HG03097 (cell line): ENCODE measurements at regions not wholly inside any gene's neighbourhood (a gene's known extent, or its start where the extent isn't known, plus 50 kb on each side); places are given as distances from the start of the nearest gene placed in this dataset.

Experiments
- ATAC-seq: cut with Tn5 transposase; IDR thresholded peaks from one replicate; pipeline ENCODE4 v1.9.1; 2021; ENCODE audit not compliant: unreplicated experiment, low FRiP score

DNA sequence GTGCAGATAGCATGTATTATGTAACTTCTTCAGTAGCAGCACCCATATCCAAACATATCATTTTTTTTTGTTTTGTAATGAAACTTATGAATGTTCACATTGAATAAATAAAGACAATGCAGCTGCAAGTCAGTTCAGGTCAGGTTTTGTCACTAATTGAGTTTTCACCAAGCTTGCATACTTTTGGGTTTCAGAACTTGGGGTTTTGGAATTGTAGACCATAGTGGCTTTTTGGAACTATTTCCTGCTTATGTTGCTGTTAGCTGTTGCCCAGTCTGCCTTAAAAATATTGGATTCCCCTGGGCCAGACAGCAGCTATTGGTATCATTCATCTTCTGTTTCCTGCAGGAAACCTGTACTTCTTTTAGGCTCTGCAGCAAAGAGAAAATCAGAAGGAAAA lies 113.4 kb upstream of the LIMCH1 start:
- ATAC-seq: no peak

DNA sequence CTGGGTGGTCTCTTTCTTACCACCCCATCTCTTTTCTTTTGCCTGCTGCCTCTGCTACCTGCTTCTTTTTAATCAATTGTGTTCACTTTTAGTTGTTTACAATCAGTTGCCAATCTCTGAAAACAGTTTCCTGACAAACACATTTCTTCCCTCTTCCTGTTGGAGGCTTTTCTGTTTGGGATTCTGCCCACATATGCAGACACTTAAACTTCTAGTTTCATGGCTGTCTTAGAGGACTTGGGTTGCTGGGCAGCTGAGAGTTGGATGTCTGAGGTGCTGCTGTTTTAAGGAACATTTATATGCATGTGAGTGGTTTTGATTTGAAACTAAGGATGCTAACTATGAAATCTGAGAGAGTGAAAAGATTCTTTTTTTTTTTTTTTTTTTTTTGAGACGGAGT lies 112.3 kb upstream of the LIMCH1 start:
- no peak for ATAC-seq

DNA sequence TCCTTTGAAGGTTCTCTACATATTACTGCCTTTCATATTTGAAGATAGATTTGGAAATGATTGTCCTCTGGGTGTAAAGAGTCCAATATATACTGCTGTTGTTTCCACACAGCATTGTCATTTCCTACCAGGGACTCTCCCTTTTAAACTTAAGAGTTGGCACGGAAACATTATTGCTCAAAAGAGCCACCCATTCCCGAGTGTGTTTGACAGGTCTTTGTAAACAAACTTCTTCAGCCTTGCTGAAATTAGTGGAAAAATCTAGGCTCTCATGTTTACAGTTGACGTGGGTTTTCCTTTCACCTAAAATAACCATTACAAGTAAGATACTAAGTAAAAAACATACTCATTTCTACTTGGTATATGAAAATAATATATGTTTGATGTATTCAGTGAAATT lies 111.4 kb upstream of the LIMCH1 start:
- no peak for ATAC-seq

DNA sequence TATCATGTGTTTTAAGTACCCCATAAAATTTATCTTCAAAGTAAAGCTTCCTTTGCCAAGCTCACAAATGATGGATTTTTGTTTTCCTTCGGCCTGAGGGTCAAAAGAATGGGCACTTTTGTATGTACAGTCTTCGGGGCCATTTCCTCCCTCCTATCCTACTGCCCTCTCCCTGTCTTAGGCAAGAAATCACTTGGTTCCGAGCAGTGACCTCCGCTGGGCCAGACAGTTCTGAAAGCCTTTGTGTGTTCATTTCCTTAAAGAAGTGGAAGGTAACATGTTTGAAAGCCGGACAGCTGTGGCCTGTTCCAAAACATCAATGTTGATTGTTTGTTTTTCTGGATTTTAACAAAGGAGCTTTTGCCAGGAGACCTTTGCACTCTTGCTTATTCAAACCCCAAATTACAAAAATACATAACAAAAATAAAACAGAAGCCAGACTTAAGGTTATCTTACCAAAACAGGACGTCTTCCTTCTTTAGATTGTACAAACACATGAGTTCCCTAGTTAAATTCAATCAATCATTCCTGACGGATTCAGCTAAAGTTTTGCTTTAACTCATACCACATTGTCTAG lies 110.6 kb upstream of the LIMCH1 start:
- no peak for ATAC-seq

DNA sequence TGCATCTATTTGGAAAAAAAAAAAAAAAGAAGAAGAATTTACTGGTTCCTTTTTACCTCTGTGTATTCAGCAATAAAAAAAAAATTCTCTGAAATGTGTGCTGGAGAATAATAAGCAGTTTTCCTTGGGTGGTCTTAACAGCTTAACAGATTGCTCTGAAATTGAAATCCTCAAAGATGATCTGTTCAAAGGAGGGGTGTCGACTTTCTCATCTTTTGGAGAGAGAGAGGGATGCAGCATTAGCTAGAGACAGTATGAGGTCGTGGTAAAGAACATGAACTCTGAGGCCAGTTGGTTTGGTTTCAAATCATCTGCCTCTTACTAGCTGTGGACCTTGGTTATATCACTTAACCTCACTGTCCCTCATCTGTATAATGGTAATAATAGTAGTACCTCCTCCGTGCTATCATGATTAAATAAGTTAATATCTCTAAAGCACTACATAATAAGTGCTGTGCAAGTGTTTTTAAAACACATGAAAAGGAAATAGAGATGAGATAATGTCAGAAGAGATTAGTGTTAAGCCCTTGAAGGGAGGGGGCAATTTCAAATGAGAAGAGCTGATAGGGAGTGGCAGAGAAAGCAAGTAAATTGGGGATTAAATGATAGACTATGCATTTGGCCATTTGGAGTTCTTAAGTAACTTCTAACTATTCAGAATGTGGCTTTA lies 109.9 kb upstream of the LIMCH1 start:
- ATAC-seq: no peak

DNA sequence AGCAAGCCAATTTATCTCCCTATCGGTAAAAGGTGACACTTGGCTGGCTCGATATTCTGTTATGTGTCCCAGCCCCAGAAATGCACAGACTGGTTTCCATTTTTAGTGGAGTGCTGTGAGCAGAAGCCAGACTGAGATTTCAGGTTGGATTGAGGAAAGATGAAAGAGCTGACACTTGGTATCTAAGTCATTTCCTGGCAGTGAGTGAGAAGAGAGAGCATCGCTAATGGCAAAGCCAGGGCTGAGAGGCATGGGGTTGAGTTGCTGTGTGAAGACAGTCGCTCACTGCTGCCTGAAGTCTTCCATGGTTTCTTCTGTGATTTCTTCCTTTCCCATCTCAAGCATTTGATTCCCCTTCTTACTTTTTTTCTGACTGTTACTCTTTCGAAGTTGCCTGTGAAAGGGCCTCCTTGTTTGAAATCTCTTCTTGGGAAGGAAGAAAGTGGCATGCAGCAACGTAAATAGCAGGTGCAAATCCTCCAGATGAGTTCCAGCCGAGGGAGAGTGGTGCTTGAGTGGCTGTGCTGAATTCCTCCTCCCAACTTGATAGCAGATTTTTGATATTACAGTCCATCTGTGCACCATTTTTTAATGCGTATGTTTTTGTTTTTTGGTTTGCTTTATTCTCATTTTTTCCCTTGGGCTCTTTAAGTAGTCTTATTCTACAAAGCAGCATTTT lies 109.2 kb upstream of the LIMCH1 start:
- no peak for ATAC-seq

GRCh38 chr4:41429280-41429669 lies 108.7 kb upstream of the LIMCH1 start:
- no peak for ATAC-seq

DNA sequence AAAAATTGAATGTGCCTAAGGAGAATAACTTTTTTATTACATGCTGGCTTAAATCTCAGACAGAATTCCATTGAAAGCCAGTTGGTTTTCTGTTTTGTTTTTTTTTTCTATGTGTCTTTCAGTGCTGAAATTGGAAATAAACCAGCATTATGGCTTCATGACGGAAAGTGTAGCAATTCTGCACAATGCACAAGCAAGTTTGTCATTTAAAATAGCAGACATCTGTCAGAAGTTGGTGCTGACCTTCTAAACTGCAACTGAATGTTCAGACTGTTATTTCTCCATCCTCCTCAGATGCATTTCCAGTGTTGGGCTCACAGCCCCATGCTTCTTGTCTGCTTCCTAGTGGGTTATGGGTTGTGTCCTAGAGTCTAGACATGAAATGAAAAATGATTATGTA lies 107.2 kb upstream of the LIMCH1 start:
- ATAC-seq: no peak

DNA sequence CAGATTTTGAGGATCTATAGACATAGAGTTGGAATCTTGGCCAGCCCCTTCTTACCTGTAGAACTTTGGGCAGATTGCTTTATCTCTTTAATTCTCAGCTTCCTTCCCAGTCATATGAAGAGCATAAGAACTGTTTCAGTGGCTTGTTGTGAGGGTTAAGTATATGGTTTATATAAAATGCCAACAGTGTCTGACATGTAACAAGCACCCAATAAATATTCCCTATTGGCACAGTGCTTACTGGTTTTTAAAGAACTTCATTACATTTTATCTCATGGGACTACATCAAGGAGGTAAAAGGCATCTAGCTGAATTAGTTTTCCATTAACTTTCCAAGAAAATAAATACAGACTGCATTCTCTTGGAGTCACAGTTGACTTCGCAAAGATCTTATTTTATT lies 106.7 kb upstream of the LIMCH1 start:
- ATAC-seq: no peak

DNA sequence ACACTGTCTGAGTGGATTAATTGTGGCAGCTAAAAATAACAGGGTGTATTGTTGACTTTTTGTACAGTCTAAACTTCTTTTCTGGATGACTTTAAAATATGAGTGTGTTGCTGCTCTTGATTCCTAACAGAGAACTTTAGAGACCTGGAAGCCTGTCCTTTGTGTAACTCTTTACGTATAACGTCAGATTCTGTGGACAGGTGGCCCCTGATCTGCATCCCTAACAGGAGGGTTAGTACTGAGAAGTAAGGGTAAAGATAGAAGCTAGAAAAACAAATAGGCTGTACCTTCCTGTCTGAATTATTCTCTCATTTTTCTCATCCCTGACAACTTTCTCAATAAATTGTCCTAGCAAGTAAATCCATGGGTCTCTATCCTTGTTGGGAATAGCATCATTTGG lies 105.7 kb upstream of the LIMCH1 start:
- ATAC-seq: no peak

DNA sequence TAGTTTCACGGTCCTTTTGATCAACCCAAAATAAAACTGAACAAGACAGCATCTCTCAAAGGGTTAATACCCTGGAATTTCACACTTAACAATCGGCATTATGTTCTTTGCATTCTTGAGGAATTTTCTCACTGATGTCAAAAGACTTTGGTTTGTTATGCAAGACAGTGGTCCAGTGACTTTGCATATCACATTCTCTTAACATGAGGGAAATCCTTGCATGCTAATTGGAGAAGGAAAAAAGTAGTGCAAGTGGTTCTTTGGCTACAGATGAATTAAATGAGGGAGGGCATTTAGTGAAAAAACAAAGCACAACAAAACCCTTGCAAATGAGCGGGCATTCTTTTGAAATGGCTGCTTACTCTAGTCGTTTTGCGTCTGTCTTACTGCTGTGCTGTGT lies 105.1 kb upstream of the LIMCH1 start:
- ATAC-seq: no peak

- ATAC-seq: no peak
Measured at GRCh38 chr4:41433361-41433760, 104.6 kb upstream of the LIMCH1 start.

DNA sequence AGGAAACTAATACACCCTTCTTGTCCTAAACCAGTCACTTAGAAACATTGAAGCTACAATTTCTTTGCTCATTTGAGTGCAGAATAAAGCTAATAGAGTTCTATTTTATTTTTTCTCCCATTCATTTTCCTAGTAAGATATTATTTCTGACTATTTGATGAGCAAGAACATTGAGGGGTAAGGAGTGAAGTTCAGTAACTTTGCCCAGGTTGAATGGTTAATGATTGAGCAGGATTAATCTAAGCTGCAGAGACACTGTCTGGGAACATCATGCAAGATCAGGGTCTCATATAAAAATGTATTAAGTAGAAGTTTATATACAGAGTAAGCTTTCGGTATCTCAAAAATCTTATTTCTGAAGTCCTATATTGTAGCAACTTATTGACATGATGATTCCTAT lies 102.4 kb upstream of the LIMCH1 start:
- no peak for ATAC-seq

GRCh38 chr4:41436419-41436818 lies 101.5 kb upstream of the LIMCH1 start:
- no peak for ATAC-seq

- ATAC-seq: peak; percentile 45
Measured at GRCh38 chr4:41437111-41437536, 100.8 kb upstream of the LIMCH1 start.

DNA sequence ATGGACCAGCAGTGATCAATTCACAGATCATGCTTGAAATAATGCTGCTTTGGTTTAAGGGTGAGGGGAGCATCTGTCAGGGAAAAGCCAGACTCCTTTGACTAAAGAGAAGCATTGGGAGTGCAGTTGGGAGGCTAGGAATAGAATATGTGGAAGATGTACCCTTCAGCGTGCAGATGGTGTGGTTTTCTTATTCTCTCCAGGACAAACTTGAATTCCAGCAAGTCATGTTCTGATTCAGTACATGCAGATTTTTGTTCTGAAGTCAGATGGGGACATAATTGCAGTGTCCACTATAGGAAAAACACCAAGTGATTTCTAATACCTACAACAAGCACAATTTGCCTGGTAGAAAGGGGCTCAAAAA lies 99.0 kb upstream of the LIMCH1 start:
- no peak for ATAC-seq

DNA sequence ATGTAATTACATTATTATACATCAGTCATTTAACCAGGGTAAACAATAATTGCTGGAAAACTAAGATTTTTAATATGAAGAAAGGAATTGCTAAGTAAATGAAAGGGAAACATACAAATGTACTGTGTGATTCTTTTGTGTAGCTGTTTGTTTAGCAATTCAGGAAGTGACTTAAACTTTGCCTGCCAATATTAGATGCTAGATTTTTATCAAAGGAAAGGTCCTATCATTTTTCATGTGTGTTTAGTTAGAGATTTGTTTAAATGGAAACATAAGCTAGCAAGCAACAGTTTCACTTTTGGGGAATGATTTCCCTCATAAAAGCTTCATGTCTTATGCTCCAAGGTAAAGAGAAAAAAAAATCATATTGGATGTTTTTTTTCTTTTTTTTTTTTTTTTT lies 95.1 kb upstream of the LIMCH1 start:
- no peak for ATAC-seq

DNA sequence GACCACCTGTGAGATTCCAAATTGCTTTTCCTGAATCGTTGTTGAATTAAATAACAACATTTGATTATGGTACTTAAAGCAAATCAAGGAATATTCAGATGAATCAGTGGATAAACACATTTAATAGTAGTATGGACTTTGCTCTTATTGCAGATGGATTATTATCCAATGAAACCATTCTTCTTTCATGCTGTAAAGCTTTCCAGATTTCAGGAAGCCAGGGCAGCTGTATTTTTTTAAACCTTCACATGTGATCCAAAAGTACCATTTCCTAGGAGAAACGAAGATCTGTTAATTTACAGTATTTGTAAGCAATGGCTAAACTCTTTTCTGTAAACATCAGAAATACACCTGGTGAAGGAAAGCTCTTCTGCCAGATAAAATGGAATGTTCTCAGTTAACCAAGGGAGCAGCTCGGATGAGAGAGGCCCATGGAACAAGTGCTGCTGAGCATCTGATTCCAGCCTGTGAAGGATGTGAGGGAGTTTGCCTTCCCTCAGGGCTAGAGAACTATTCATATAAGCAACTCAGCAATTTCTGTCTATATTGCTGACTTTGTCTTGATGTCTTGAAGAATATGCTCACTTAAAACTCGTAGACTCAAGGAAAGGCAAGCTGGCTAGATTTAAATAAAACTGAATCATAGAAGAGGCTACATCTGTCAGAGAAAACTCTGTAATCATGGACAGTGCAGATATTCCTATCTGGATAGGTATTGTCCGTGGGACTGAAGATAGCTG lies 94.4 kb upstream of the LIMCH1 start:
- ATAC-seq: no peak

DNA sequence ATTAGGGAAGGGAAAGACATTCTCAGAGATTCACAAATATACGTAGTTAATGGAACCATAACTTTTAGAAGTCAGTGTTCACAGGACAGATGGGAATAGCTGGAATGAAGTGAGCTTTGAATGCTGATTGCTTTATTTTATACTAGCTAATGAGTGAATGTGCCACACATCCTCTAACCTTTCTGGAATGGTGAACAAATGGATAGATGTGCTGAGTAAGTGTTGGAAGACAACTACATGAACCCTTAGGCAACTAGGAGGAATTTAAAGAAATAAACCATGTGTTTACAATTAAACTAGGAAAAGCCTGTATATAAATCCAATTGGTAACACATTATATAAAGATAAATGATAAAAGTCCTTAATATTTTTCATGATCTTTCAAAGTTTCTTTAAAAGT lies 91.6 kb upstream of the LIMCH1 start:
- no peak for ATAC-seq

- no peak for ATAC-seq
Measured at GRCh38 chr4:41446981-41447725, 90.8 kb upstream of the LIMCH1 start.

DNA sequence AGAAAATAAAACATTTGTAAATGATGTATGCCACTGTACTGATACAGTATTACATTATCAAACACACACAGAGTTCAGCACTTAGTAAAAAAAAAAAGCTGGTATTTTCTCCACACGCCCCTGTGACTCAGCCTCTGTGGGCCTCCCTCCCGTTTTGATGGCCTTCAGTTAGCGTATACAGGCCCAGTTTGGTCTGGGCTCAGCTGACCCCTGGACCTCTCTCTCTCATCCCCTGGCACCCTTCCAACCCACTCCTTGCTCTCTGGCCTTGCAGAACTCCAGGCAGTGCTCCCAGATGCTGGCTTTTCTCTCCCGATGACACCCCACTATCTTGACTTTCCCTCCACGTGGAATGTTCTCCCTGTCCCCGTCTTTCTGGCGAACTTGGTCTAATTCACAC lies 89.0 kb upstream of the LIMCH1 start:
- no peak for ATAC-seq
